Nucleus accumbens (tissue), 56 donors: ENCODE measurements at regions not wholly inside any gene's neighbourhood (a gene's known extent, or its start where the extent isn't known, plus 50 kb on each side); places are given as distances from the start of the nearest gene placed in this dataset.

Experiments used
- DNase-seq, 56 donors: peaks; one replicate each; lab custom pipeline; 2025; lab: John Stamatoyannopoulos, UW

DNA sequence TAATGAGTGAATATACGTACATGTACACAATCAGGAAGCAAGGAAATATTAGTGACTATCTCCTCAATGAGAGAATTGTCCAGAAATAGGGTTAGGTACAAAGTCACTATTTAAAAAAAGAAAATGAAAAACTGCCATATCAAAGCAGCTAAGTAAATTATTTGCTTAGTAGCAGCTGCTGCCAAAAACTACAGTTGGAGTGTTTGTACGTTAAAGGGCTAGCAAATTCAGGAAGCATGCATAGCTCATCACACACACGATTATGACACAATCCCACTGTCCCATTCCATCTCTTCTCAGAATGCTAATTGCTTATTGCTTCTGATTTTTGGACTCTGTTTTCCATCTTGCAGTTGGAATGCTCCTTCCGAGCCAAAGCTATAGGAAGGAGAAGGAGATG lies 2012.5 kb upstream of the LRRTM1 start:
- no peak for DNase-seq

DNA sequence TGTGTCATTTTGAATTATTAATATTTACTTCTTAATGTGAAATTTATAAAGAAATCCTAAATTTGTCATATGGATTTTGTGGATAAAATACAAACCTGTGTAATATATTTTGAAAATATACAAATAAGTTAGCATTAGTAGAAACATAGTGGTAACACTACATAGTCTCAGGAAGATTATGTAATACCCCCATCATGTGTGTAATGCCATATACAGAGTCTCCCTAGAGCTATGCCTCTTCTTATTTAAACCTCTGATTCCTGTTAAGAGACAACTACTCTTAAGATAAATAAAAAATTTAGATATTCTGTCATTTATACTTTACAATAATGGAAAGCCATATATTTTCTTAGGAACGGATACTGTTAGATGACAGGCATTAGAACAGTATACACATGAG lies 2012.0 kb upstream of the LRRTM1 start:
- DNase-seq: no peak

DNA sequence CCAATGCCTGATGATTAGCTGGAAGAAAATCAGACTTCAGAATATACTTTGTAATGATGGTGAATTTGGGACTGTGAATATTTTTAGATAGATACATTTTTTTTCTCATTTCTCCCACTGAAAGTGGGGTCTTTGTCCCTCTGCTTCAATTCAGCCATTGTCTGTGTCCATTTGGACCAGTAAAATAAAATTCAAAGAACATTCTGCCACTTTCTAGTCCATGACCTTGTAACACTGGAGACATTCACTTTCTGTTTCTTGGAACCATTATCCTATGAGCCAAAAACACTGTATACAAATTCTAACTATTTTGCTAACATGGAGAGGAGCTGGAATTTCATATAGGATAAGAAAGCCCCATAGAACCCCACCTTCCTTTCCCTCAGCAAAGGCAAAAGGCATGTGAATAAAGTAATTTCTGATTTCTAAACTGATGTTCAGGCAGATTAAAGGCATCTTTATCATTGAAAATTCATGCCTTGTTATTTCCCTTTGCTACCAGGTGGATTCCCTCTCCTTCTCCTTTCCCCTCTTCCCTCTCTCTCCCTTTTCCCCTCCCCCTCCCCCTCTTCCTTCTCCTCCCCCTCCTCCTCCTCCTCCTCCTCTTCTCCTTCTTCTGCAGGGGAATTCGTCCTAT lies 2010.4 kb upstream of the LRRTM1 start:
- DNase-seq: peak in 3 of 56 donors; percentile 3 to 11 (median 8)

DNA sequence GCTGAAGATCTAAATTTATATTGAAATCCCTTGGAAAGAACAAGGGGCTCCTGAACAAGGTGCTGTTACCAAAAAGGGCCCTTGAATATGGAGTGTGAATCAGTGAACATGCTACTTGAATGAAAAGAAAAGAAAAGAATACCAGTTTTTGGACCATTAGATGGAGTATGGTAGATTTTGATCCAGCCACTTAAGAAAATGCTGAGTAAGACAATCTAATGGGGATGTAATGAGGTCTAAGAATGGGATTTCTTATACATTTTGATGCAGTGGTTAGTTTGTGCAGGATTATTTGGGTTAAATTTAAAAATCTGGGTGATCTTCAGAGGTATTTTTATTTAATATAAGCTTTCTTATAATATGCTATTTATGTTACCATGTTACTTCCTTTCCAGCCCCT lies 2003.0 kb upstream of the LRRTM1 start:
- DNase-seq: no peak

DNA sequence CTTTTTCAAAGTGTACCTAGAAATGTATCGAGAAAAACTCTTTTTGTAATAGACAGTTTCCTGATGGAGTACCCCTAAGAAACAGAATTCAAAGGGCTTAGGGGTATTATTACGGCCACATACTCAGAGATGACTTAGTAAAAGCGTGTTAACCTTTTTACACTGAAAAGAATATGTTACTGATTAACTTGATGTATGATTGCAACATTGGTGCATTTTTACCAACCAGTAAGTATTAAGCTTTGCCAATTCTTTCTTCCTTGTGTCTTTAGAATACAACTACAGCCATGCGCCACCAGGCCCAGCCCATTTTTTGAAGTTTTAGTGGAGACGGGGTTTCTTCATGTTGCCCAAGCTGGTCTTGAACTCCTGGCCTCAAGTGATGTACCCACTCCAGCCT lies 1997.0 kb upstream of the LRRTM1 start:
- no peak for DNase-seq

DNA sequence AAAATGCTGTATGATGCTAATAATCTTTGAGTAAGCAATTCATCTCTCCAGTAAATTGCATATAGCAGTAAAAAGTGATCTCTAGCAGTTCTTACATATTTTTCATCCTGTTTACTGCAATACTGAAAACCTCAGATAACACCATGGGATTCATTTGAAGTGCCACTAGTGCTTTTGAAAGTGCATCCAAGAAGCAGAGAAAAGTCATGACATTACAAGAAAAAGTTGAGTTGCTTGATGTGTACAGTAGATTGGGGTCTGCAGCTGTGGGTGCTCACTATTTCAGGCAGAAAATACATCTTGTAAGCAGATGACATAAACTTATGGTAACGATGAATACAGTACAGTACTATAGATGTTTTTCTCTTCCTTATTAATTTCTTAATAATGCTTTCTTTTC lies 1984.9 kb upstream of the LRRTM1 start:
- DNase-seq: no peak

DNA sequence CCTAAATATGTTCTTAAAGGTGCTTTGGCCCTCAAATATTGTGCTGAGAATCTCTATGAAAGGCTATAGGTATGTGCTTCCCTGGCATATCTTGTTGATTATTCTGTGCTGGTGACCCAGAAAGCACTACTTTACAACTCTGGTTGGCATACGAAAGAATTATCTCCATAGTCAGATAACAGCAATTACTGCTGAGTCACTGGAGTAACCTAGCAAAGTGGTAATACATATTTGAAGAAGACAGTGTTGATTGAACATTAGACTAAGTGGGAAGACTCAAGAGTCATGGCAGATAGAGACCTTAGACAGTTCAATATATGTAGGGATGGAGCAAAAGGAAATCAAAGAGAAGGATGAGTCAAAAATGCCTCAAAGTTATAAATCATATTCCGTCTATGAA lies 1978.5 kb upstream of the LRRTM1 start:
- no peak for DNase-seq

DNA sequence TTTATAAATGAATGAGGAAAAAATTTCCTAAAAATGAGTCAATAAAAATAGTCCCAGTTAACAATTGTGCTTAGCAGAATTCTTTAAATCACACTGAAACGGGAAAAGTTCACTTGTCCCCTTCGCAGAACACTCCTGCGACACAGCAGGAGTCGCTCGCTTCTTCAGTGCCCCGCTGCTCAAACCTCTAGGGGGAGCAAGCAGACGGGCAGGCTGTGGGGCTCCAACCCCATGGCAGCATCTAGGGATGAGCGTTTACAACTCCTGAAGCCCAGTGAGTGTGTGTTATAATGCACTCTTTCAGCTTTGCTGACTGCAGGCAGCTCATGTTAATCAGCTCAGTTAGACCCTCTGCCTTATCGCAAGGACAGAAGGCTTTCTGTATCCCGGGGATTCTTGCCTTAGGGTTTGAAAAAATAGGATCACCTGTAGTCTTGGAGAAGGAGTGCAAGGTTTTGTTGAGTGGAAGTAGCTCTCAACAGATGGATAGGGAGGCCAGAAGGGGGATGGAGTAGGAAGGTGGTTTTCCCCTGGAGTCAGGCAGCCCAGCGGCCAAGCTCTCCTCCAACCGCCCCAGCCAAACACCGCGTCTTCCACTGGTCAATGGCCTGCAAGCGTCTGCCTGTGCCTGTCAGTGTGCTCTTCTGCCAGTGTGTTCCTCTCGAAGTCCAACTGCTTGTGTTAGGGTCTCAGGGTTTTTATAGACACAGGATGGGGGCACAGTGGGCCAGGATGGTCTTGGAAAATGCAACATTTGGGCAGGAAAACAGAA lies 1977.7 kb upstream of the LRRTM1 start:
- peak in 6 of 56 donors; percentile 2 to 9 (median 4) for DNase-seq

DNA sequence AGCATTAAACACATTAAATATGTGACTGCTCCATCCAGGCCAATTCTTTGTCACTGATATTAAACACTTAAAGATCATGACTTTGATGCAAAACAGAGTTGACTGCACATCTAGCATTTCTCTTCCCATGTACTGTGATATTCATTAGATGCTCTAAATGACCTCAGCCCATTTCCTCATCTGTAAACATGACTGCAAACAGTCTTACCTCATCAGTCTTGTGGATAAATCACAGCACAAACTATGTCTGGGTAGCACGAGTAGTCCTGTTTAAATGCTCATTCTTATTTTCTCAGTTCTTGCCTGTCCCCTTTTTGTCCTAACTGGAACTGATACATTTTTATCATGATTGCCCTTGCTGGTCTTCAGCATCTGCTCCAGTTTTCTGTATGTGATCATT lies 1974.8 kb upstream of the LRRTM1 start:
- no peak for DNase-seq

DNA sequence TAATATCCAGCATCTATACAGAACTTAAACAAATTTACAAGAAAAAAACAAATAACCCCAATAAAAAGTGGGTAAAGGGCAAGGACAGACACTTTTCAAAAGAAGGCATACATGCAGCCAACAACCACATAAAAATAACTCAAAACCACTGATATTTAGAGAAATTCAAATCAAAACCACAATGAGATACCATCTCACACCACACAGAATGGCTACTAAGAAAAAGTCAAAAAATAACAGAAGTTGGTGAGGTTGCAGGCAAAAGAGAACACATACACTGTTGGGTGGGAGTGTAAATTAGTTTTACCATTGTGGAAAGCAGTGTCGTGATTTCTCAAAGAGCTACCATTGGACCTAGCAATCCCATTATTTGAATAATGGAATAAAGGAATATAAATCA lies 1973.9 kb upstream of the LRRTM1 start:
- DNase-seq: no peak

DNA sequence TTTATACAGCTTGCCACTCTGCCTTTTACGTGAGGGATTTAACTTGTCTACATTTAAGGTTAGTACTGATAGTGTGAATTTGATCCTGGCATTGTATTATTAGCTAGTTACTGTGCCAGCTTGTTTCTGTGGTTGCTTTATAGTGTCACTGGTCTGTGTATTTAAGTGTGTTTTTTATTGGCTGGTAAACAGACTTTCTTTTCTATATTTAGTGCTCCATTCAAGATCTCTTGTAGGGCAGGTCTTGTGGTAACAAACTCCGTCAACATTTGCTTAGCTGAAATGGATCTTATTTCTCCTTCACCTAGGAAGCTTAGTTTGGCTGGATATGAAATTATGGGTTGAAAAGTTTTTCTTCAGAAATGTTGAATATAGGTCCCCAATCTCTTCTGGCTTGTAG lies 1971.0 kb upstream of the LRRTM1 start:
- DNase-seq: no peak

DNA sequence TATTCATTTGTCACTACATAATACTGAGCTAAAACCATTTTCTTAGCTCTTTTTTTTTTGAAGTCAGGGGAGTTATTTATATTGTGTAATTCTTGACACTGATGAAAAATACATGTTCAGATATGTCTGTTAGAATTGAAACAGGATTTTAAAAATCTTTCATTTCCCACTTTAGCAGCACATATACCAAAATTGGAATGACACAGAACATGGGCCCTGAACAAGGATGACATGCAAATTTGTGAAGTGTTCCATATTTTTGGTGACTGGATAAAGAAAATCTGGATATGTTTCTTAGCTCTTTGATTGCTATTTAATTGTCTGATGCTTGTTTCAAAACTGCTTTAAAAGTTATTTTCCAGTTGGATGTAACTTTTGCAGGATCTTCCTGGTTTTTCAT lies 1963.9 kb upstream of the LRRTM1 start:
- no peak for DNase-seq

DNA sequence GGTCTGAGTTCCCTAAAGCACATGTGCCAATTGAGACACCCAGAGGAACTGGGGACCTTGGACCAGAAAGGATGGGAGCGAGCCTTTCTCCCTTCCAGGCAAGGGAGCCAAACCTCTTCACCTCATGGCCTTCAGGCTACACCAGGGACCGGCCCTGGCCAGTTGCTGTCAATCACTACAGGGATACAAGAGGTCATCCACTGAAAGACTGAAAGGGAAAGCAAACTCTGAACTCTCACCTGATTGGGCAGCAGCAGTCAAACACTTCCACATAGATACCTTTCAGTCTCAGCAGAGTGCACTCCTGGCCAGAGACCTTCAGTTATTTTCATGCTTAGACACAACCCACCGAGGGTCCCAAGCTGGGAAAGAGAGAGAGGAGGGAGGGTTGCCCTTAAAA lies 1956.0 kb upstream of the LRRTM1 start:
- DNase-seq: no peak

DNA sequence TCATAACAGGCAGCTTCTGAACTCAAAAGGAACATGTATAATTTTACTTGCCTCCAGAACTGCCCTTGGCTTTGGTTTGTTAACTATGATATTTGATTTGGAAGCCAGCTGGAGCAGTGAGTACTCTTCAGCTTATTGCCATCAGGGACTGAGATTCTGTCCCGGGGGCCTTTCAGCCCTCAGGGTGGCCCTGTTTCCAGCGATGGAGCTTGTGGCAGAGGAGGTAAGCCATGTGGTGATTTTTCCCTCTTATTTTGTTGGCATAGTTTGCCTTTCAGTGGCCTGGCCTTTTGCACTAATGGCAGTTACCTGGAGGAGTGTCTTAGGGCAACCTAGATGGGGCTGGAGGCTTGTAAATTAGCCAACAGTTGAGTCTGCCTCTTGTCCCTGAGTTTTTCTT lies 1955.0 kb upstream of the LRRTM1 start:
- DNase-seq: no peak

DNA sequence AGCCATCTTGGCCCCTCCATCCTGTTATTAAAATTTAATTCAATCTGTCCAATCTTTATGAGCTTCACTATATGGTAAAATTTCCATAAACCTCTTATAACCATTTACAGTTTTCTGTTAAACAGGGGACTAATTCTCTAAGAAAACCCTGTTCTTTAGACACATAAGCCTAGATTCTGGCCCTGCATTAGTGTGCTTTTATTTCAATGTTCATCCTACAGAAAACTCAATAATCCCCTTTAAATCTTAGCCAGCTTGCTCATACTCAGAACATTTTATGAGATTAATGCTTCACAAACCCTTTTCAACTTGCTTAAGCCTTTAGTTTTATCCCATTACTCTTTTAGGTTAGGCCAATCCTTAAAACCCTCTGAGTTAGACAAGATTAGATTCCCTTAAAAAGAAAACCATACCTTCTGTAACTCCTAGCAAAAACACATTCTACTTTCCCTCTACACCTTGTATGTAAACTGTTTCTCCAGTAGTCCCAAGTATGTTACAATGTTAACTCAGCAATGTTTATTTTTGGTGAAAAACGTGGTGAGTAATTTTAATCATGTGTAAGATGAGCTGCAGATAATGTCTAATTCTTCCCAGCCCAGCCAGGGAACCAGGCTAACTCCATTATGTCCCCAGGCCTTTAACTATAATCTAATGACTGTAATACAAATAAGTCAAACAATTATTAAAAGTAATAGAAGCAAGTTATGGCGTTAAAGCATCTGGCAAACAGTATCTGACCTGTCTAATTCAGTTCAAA lies 1953.4 kb upstream of the LRRTM1 start:
- no peak for DNase-seq

DNA sequence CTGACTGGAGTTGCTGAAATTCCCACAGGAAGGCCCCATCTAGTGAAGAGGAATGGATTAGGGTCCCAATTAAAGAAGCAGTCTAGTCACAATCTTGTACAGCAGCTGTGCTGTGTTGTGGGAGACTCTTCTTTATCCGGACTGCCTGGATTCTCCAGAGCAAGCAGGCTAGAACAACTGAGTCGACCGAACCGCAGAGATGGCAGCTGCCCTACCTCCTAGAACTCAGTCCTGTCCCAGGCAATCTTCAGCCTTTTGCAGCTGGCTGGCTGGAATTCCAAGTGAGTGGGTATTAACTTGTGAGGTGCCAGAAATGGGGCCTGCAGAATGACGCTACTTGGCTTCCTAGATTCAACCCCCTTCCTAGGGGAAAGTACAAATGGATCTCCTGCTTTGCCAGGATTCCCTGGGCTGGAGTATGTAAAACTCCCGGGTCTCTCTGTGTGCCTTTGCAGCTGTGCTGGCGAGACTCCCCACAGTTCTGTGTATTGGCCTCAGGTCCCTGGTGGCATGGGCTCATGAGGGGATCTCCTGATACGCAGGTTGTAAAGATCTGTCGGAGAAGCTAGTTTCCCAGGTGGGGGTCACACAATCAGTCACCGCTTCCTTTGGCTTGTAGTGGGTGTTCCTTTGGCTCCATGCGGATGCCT lies 1952.6 kb upstream of the LRRTM1 start:
- DNase-seq: no peak

DNA sequence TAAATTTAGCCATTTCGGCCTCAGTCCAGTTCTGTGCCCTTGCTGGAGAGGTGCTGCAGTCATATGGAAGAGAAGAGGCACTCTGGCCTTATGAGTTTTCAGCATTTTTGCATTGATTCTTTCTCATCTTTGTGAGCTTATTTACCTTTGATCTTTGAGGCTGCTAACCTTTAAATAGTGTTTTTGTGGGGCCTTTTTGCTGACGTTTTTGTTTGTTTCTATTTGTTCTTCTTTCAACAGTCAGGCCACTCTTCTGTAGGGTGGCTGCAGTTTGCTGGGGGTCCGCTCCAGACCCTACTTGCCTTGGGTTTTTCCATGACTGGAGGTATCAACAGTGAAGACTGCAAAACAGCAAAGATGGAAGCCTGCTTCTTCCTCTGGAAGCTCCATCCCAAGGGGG lies 1951.7 kb upstream of the LRRTM1 start:
- DNase-seq: no peak

DNA sequence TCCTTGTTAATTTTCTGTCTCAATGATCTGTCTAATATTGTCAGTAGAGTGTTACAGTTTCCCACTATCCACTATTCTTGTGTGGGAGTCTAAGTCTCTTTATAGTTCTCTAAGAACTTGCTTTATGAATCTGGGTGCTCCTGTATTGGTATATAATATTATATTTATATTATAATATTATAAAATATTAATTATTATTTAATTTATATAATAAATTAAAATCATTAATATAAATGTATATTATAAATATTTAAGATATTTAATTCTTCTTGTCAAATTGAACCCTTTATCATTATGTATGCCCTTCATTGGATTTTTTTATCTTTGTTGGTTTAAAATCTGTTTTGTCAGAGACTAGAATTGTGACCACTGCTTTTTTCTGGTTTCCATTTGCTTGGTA lies 1950.2 kb upstream of the LRRTM1 start:
- no peak for DNase-seq

DNA sequence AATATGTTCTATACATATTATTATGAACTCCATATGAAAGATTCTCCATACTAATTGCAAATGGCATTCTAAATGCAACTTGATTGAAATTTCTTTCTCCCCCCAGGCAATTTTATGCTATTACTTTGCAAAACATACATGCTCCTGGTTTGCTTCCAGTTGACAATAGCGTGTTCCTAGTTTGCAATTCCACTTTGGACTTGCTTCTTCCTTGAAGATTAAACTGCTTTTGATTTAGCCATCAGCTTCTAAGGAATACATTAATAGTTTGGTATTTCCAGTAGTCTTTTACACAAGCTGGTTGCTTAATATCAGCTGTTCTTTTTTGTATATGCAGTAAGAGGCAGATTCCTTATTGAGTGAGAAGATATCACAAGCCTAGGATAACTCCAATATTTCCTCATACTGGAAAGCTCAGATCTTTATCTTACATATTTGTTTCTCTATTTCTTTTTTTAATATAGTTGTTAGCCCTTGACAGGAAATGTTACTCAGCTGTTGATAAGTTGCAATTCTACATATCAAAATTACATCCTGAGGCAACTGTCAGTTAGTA lies 1941.7 kb upstream of the LRRTM1 start:
- no peak for DNase-seq

DNA sequence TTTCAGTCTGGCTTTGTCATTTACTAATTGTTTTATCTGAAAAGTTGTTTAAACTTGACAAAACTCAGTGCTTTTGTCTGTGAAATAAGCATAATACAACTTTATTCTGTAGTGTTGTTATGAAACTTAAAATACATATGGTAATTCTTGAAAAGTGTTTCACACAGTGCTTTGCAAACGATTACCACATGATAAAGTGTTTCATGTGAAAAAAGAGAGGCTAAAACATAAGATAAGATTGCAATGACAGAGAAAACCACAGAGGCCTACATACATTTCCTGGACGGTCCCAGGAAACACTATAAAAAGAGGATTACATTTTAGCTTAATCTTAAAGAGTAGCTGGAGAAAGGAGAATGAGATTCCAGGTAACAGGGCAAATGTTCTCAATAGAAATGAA lies 1934.6 kb upstream of the LRRTM1 start:
- no peak for DNase-seq
